NCI-H2107 treated with DMSO at 0.1 percent for 48 hours (cell line): ENCODE measurements at regions not wholly inside any gene's neighbourhood (a gene's known extent, or its start where the extent isn't known, plus 50 kb on each side); places are given as distances from the start of the nearest gene placed in this dataset.

Experiments used
- DNase-seq: peaks from one replicate; lab custom pipeline; 2025; ENCODE audit not compliant: unreplicated experiment; lab: John Stamatoyannopoulos, UW

- DNase-seq, result no peak
These were observed 81.1 kb upstream of the PUM3 start for GRCh38 chr9:2925016-2925415.

- no peak for DNase-seq
These were observed 80.5 kb upstream of the PUM3 start for GRCh38 chr9:2924380-2924768.

GRCh38 chr9:2923766-2924379, 80.0 kb upstream of the PUM3 start:
- peak; percentile 9 for DNase-seq

GRCh38 chr9:2919347-2919746, 75.5 kb upstream of the PUM3 start:
- no peak for DNase-seq

- no peak for DNase-seq
These were observed 72.6 kb upstream of the PUM3 start for GRCh38 chr9:2916382-2916985.

- no peak for DNase-seq
These were observed 69.1 kb upstream of the PUM3 start for GRCh38 chr9:2913026-2913425.

- DNase-seq, result no peak
These were observed 63.5 kb upstream of the PUM3 start for GRCh38 chr9:2907411-2907810.

- DNase-seq, result no peak
These were observed 60.5 kb upstream of the PUM3 start for GRCh38 chr9:2904242-2904930.
